ENCODE measurements at regions not wholly inside any gene's neighbourhood (a gene's known extent, or its start where the extent isn't known, plus 50 kb on each side); places are given as distances from the start of the nearest gene placed in this dataset.

DNA sequence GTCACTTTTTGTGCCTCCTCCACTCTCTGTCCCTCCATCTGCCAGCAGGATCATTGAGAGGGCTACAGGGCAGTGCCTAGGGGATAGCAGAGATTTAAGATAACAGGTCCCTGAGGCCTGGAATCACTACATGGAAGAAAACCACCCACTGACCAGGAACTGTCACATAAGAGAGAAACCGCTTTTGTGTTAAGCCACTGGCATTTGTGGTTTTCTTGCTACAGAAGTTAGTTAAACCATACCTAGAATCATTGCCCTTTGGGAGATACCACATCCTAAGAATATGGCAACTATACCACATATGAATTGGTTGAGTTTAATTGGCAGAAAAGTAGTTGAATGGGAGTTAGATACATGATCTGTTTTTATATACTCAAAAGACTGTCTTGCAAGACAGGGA lies 112.8 kb upstream of the LPP start:
- DNase-seq (ENCODE audit: low spot score): no peak

DNA sequence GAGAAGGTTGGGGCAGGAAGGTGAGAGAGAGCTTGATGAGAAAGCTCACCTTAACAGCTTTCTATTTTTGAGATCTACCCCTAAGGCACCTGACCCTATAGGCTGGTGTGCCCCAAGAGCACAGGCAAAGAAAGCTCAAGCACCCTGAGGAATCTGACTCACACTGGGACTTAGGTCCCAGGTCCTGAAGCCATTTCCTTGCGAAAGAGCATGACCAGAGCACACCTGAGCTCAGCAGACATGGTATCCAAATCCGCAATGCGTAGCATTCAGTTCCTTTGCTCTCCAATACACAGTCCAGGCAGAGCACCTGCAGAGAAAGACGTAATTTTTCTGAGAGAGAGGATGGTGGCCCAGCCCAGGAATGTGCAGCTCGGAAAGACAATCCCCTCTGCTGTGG lies 112.1 kb upstream of the LPP start:
- no peak for DNase-seq (ENCODE audit: low spot score)

DNA sequence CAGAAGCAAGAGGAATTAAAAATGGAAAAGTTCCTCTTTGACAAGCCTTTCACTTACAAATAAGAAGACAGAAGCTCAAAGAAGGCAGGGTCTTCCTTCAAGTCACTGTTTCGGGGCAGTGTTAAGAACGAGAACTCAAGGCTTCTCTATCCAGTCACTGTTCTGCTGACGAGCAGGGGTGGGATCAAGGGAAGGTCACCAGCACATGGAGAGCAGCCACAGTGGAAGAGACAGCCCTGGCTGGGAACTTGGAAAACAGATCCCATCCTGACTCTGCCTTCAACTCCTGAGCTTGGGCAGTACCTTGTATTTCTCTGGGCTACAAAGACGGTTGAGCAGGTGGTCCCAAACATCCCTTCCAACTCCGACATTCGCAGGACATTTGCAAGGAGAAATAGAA lies 111.5 kb upstream of the LPP start:
- DNase-seq (ENCODE audit: low spot score): no peak

DNA sequence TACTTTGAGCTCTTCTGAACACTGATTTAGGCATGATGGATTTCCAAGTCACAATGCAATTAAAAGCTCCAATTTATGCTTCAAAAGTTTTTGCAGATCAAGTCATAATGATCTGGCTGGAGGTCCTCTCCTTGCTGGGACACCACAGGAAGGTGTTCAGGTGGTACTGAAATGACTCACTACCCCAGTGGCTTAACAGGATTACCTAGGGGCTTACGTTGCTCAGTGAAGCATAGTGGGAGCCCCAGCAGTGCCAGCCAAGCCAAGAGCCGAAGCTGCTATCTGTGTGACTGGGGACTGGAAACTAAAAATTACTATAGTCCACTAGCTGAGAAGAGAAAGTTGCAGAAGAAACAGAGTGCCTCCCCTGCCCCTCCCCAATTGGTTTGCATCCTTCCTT lies 110.1 kb upstream of the LPP start:
- no peak for DNase-seq (ENCODE audit: low spot score)

DNA sequence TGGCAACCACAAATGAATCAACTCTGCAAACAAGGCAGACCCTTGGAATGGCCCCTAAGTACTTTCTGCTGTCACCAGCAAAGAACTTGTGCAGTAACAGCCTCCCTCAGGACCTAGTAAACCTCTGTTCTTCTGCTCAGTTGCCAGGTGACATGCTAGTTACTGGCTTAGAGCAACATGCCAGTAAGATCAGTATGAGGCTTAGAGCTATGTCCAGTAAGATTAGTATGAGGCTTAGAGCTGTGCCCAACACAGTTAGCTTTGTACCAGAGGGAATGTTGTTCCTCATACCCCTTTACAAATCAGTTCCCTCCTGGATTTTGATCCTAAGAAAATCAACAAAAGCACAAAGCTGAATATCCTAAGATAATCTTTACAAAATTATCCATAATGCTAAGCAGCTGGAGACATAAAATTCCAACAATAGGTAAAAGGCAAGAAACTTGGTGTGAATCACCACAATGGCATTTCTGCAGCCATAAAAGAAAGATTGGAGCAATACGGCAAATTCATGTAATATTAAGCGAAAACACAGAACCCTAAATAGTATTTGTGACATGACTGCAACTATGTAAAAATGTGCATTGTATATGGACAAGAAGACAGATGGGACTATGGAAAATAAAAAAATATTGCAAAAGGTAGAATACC lies 107.3 kb upstream of the LPP start:
- no peak for DNase-seq (ENCODE audit: low spot score)

DNA sequence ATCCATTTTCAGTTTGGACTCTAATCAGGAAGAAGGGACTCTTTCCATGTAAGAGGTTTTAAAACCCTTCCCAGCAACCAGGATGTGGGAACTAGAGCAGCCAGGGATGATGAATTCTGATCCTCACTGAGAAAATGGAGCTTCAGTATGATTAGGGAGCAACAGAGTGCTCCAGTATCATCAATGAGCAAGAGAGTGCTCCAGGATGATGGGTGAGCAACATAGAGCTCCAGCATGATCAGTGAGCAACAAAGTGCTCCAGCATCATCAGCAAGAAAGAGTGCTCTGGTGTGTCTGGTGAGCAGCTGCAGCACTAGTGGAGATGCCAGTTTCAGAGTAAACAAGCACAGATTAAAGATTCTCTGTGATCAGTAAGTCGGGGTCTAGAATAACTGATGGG lies 106.4 kb upstream of the LPP start:
- DNase-seq (ENCODE audit: low spot score): no peak

DNA sequence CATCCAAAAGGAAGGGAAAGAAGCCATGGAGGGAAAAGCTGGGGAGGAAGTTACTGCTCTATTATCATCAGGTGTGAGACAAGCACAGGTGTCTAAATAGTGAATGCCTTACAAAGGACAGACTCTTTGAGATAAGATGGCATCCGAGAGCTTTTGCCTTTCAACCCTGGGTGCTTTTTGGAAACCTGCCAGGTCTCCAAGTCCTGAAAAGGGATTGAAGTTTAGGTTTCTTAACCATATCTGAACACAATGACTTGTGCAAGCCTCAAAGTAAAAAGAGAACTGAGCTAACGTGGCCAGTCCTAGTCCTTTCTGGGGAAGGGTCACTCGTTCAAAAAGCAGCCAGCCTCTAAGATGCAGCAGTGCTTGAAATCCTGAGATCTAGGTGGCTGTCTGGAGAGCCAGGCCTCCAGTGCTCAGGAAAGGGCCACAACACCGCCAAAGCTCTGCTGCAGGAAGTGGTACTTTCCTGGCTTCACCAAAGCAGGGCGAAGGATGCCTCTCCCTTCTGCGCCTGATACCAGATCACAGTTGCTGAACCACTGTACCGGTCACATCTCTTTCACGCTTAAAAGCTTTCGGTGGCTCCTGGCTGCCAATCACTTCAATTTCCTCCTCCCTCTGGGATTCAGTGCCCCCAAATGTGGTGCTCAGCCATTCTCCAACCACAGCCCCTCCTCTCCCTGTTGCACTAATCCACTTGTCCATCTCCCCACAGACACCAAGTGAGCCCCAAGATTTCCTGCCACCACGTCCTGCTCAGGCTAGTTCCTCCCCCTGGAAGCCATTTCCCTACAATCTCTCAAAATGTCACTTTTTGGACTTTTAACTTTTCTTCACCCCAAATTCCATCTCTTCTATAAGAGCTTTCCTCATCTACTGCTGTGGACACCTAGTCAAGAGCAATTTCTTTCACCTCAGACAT lies 104.1 kb upstream of the LPP start:
- DNase-seq (ENCODE audit: low spot score): no peak

DNA sequence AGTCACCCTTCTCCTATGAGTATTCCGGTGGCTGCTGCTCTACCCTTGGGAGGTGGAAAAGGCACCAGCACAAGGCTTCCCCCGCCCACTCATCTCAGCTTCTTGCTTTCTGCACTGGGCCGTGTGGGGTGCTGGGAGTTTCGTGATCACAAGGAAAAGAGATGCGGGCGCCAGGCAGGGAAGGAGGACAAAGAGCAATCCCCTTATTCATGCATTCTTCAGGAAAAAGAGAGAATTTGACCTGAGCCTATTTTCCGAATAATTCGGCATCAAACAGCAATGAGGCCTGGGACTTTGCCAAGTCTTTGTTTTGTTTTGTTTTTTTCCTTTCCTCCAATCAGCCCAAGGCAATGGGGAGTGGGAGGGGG lies 102.2 kb upstream of the LPP start:
- peak; percentile 24 for DNase-seq (ENCODE audit: low spot score)

DNA sequence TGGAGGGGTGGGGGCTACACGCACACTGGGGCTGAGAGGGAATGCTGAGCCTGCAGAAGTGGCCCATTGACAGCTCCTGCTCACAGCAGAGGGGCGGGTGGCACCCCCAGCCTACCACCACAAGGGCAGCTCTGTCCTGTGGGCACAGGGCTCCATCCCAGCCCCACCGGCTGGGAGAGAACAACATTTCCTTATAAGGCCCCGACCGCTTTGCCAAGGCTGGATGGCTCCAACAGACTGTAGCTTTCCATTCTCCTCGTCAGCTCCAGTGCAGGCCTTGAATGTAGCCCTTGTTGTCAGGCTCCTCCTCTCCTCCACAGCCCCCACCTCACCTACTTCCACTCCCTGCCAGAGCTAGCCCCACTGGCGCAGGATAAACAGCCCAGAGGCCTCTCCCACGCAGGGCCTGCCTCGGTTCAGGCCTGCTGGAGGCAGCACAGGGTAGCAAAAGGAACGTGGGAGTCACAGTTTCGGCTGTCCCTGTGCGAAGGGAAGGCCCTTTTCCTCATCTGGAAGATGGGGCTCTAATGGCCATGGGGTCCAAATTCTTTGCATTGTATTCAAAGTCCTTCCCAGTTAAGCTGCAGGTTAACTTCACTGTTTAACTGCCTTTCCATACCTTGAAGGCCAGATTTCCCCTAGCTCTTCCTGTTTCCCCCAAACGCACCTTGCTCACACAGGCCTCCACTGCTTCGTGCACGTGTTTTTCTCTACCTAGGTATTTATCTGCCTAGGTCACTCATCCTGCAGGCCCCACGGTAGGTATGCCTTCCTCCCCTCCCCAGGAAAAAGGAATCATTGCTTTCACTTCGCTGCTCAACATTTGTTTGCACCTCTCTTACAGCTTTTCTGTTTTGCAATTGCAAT lies 101.6 kb upstream of the LPP start:
- DNase-seq (ENCODE audit: low spot score): peak; percentile 45

DNA sequence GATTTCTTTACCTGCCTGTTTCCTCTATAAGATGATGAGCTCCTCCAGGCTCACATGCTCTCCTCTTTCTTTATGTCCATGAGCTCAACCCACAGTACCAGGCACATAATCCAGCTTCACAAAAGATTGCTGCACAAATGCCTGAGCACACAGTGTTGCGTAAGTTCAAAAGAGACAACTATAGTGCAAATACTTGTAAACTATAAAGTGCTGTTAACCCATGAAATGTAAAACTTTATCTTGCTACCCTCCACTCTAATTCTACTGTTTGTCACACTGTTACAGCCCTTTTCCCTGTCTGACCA lies 101.0 kb upstream of the LPP start:
- no peak for DNase-seq (ENCODE audit: low spot score)

DNA sequence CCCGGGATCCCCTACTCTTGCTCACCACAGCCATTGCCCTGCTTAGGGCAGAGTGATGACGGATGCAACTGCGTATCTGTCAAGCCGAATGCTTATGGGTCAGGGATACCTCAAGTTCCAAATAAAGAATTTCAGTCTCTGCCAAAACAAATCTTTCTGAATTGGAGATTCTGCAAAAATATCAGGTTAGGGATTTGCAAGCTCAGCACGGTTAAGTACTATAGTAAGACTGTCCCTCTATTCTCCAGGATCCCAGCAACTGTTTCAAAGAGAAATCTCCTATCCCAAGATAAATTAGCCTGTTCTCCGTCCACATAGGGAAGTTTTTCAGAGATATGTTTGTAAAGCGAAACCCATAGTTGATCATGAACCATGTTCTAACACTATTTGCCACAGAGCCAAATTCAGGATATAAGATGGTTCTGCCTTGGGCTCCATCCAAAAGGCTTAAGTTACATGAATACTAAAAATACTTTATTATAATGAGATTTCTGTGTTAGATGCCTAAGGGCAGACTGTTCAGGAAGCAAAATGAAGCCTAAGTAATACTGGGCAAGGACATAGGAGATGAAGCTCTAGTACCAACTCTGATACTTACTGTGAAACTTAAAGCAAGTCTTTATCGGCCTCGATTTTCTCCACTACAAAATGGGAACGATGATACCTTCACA lies 100.1 kb upstream of the LPP start:
- DNase-seq (ENCODE audit: low spot score): no peak

DNA sequence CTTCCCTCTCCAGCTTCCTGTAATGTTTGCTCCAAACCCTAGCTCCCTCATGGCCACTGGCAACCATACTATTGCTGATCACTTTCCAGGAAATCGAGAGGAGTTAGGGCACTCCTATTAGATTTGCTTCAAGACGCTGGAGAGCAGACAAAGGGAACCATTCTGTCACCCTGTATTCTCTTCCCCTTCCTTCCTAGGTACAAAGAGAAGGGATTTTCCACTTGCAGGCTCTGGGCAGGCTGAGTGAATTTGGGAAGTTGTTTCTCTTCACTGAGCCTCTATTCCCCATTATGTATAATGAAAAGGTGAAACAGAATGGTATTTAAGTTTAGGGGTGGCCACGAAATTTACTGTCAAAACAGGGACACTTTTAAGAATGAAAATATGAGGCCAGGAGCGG lies 99.4 kb upstream of the LPP start:
- no peak for DNase-seq (ENCODE audit: low spot score)

DNA sequence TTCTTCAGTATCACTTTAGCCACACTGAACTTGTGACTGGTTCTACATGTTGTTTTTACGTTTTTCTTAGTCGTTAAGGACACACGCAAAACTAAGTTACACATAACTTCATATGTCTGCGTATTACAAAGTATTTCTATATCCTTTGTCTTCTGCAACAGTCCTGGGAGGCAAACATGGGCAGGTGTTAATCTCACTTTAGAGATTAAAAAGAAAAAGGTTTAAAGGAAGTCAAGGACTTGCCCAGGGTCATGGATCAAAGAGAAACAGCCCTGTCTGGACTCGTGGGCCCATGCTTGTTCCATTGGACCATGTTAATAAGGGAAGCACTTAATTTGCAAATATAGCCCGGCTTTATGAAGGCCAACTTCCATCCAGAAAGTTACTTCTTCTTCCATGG lies 98.6 kb upstream of the LPP start:
- no peak for DNase-seq (ENCODE audit: low spot score)

DNA sequence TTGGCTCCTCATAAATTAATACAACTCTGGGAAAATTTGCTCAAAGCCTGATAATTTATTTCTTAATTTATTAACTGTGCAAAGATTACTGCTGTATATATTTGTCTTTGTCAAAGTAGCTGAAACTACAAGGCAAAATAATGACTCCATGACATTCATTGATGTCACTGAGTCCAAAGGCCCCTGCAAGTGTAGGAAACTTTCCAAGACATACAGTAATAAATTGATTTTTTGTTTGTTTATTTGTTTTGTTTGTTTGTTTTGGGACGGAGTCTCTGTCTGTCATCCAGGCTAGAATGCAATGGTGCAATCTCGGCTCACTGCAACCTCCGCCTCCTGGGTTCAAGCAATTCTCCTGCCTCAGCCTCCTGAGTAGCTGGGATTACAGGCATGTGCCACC lies 96.8 kb upstream of the LPP start:
- DNase-seq (ENCODE audit: low spot score): no peak

DNA sequence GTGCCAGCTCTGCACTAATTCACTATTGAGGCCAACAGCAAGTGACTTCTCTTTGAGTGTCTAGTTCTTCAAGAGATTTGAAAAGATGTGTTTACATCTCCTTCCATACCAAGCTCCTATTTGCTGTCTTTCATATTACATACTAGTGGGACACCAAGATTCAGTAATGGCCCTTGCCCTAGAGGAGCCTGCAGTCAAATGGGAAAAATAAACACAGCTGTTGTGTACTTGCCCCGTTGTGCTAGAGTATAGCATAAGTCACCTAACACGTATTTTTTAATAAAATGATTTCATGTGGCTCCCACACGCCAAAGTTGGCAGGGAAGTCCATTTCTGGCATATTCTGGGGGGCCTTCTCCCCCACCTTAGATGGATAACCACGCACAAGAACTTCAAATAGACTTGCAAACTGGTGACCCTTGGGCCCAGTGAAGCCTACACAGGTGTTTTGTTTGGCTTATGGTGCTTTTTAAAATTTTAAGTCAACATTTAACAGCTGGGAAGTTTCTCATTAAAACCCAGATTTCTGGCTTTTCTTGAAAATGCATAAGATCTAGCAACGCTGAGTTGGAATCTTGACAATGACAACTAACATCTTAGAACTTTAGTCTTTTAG lies 95.3 kb upstream of the LPP start:
- no peak for DNase-seq (ENCODE audit: low spot score)

DNA sequence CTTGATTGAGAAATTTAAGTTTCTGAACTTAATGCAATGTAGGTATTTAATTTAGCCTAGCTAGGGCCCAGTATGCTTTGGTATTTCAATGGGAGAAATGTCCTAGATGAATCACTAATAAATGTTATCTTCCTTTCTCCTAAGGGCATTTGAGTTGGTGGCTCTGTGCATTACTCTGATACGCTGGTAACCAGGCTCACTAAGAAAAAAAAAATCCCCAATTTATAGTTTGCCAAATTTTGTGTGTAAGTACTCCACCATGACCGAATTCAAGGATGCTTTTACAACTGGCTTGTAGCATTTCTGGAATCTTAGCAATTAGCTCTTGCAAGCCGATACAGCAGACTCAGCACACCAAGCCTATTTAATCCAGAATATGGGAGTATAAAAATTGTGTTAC lies 94.6 kb upstream of the LPP start:
- DNase-seq (ENCODE audit: low spot score): no peak

DNA sequence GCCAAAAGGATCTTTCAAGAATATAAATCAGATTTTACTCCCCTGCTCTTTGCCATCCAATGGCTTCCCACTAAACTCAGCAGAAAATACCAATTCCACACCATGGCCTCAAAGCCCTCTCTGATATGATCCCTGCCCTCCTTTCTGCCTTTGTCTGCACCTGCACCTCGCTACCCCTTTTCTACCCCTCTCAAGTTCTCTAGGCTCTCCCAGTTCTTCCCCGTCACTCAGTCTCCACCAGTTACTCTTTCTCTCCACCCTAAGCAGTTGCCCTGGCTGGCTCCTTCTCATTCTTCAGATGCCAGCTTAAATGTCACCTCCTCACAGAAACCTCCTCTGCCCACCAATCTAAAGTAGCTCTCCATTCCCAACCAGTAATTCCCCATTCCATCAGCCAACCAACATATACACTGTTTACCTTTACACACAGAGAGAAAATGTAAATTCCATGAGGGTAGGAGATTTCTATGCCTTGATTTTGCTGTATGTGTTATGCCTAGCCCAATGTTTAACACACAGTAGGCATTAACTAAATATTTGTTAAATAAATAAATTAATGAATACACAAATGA lies 93.6 kb upstream of the LPP start:
- DNase-seq (ENCODE audit: low spot score): no peak

DNA sequence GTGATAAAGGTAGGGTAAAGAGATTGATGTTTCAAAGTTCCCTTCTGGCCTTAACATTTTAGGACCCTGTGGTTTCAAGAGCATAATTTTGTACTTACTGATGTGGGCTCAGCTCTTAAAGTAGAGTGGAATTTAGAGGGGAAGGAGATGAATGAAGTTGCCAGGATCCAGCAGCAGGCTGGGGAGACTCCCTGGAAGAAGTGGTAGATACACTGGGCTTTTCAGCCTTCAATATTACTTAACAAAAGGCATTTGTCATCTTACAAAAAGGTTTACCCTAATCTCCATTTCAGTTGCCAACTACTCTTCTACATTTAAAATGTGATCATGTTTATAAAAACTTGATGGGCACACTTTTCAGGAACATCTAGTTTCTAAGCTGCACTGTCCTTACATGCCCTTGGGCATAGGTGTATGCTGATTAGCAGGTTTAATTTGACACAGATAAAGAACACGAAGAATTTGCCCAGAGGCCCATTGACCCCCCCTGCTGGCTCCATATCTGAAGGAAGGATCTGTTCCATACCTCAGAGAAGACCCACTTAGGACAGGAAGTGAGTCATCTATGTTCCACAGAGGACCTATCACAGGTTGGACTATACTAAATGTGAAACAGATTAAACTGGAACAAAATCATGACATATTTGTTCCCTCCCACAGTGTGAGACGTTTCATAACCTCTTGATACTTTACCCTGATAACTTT lies 93.0 kb upstream of the LPP start:
- DNase-seq (ENCODE audit: low spot score): no peak

DNA sequence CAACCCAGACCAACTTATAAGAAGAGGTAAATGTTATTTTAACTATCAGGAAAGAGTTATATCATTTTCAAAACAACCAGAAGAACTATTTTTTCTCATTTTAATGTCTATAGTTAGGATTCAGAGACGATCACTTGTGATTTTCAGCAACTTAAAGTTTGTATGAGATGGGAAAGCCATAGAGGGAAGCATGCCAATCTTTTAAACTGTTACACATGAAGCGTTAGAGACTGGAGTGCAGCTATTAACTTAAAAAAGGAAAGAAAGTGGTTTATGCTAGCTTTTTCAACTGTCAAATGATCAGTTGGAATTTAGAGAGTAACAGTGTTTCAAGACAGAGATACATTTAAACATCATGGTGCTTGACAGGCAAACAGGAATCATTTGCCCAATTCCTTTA lies 91.7 kb upstream of the LPP start:
- DNase-seq (ENCODE audit: low spot score): no peak

DNA sequence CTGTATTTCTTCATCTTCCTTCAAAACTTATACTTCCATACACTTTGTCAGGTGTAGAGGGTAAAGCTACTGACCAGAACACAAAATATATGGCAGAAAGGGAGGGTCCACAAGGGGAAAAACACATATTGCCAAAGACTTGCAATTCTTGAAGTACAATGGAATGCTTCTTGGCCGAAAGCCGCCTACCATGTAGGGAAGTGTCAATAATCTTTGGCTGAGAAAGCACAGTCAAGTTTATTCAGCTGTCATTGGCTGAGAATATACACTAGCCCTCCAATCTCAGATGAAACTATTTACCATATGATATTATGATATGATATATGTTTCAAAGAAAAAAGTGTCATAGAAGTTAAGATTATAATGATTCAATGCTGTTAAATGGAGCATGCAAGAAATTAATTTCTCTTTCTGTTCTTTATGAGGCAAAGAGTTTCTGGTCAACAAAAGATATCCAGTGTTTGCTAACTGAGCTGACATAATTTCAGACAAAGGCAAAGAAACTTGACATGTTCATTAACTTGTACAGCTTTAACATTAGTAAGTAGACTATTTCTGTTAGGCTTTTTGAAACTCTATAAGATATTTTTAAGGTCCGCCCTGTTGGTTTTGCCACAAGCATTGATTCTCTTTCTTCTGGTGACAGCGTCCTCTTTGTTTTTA lies 89.0 kb upstream of the LPP start:
- DNase-seq (ENCODE audit: low spot score): no peak

DNA sequence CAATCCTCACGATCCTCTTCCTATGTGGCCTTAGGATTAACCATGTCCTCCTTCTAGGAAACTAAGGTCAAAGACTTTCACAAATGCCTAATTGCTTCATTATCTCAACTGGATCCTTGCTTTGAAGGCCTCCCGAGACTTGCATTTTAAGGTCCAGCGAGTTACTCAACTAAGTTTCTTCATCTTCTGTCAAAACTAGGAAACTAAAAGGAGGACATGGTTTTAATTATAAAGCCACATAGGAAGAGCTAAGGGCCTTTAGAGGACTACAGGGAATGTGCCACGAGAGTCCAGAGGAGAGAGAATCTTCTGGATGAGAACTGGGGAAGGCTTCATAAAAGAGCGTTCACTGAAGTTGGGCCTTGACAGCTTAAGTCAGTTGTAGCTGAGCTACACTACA lies 87.8 kb upstream of the LPP start:
- DNase-seq (ENCODE audit: low spot score): no peak
